HG03095 (cell line): ENCODE measurements at regions not wholly inside any gene's neighbourhood (a gene's known extent, or its start where the extent isn't known, plus 50 kb on each side); places are given as distances from the start of the nearest gene placed in this dataset.
A peak's percentile ranks its signal among the peaks of the same experiment; 100 is the strongest.
"Not testable (repeated sequence)": the region's sequence is repeated elsewhere in the genome, so short reads cannot be mapped to it uniquely, and the experiment has no call there.

Source experiments
- ATAC-seq: cut with Tn5 transposase; IDR thresholded peaks from one replicate; pipeline ENCODE4 v1.9.1; 2021; ENCODE audit warnings: moderate library complexity; ENCODE audit not compliant: unreplicated experiment

DNA sequence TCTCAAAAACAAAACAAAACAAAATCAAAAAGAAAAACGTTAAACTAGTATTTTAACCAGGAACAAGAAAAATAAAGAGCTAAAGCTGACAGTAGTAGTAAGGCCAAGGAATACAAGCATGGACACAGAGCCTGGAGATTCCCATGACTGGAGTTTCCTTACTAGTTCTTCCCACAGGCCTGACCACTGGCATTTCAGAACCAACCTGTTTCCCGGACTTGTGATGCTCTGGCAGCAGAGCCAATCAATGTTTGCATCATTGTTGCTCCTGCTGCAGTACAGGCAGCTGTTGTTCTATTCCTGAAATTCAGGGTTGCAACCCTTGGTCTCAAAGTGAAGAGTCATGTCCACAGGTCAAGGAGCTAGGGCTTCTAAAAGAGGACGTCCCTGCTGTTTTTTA is 111.3 kb upstream of the WARS2 start:
- no peak for ATAC-seq

DNA sequence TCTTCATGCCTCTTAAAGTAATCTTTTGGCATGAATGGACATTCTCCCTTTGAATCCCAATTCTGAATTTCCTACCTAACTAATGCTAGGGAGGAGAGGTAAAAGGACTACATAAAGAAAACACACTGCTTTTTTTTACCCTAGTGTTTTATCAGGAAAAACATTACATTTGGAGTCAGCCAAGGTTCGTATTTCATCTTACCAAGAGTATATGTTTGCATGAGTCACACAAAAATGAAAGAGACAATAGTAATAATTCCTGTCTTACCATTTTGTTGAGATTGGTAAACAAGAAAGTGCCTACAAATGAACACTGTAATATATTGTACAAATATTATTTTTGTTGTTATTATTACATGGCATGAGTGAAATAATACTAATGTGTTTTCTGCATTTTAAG is 112.9 kb upstream of the WARS2 start:
- ATAC-seq = no peak

DNA sequence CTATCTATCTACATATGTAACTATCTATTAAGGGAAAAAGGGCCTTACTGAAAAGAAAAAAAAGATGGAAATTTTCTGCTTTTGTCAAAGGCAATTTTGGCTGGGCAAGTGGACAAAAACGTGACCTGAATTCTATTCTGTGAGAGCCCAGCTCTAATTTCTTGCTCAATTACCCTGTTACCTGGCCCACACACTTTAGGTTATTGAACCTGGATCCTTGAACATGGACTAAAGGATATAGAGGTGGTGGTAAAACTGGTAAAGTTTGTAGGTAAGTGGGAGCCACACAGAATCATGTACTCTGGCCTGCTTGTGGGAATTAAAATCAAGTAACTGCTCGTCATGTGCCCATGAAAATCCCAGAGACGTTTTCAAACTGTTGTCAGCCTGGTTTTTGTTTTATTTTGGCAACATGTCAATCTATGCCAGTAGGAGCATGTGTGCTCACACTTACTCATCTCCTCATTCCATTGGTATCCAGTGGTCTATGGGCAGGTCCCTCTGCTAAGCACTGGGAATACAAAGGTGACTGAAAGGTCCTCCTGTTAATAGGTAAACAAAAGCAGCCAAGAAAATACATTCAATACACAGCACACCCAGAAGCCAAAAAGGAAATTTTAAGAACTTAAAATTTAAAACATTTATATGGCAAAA is 113.7 kb upstream of the WARS2 start:
- no peak for ATAC-seq

DNA sequence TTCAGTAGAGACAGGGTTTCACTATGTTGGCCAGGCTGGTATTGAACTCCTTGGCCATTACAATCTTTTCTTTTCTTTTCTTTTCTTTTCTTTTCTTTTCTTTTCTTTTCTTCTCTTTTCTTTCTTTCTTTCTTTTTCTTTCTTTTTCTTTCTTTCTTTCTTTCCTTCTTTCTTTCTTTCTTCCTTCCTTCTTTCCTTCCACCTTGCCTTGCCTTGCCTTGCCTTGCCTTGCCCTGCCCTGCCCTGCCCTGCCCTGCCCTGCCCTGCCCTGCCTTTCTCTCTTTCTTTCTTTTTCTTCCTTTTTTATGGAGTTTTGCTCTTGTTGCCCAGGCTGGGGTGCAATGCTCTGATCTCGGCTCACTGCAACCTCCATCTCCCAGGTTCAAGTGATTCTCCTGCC is 112.5 kb upstream of the HAO2 start:
- ATAC-seq = not testable (repeated sequence)

DNA sequence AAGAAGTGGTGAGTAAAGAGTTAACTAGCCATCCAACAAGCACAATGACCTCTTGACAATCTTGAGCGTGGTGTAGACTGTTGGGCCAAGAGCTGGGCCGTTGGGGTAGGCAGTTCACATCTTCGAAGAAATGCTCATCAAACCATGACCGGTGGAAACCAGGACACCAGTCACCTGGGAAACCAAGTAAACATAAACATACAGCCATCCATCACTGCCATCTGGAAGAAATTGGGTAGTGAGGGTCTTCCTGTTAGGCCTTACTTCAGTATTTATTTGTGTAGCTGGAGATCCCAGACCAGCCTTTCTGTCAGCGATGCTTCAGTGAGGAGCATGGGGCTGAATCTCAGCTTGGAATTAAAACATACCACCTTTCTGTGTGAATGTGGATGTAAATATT is 108.1 kb upstream of the HAO2 start:
- ATAC-seq = no peak

DNA sequence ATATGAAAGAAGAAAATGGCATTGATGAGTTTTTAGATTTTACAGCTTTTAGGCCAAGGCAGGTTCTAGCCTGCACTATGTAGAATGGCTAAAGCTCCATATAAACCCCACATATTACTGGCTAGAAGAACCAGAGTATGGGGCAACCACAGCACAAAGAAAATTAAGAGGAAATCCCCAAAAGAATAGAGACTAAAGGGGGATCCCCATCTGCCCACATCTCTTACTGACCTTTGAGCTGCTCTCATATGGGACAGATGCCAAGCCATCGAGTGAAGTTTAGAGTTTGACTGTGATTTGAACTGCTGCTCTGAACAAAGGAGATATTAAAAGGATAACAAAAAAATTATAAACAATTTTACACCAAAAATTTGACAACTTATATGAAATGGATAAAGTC is 102.2 kb upstream of the HAO2 start:
- ATAC-seq = peak; percentile 88

DNA sequence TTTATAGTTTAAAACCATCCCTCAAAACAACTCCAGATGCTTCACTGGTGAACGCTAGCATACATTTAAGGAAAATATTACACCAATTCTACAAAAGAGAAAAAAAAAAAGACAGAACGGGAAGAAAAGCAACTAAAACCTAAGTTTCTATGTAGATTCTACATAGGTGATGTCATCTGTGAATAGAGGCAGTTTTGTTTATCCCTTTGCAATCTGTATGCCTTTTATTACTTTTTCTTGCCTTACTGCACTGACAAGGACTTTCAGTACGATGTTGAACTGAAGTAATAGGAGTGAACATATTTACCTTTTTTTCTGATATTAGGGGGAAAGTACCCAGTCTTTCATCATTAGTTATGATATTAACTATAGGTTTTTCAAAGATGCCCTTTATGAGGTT is 101.7 kb upstream of the HAO2 start:
- ATAC-seq = peak; percentile 21

DNA sequence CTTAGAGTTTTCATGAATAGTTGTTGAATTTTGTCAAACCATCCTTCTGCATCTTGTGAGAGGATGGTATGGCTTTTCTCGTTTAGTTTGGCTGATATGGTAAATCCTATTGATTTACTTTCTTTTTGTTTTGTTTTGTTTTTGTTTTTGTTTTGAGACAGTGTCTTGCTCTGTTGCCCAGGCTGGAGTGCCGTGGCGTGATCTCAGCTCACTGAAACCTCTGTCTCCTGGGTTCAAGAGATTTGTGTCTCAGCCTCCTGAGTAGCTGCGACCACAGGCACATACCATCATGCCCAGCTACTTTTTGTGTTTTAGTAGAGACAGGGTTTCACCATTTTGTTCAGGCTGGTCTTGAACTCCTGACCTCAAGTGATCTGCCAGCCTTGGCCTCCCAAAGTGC is 101.3 kb upstream of the HAO2 start:
- ATAC-seq = not testable (repeated sequence)

DNA sequence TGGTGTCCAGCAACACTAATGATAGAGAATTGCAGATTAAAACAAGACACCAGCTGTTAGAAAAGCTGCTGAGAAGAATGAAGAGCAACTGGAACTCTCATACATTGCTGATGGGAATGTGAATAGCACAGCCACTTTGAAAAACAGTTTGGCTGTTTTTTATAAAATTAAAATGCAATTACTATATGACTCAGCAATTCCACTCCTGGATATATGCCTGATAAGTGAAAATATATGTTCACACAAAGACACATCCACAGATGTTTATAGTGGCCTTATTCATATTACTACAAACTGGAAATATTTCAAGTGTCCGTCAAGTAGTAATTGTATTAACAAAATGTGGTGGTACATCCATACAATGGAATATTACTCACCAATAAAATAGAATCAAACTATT is 99.7 kb upstream of the HAO2 start:
- ATAC-seq = no peak

DNA sequence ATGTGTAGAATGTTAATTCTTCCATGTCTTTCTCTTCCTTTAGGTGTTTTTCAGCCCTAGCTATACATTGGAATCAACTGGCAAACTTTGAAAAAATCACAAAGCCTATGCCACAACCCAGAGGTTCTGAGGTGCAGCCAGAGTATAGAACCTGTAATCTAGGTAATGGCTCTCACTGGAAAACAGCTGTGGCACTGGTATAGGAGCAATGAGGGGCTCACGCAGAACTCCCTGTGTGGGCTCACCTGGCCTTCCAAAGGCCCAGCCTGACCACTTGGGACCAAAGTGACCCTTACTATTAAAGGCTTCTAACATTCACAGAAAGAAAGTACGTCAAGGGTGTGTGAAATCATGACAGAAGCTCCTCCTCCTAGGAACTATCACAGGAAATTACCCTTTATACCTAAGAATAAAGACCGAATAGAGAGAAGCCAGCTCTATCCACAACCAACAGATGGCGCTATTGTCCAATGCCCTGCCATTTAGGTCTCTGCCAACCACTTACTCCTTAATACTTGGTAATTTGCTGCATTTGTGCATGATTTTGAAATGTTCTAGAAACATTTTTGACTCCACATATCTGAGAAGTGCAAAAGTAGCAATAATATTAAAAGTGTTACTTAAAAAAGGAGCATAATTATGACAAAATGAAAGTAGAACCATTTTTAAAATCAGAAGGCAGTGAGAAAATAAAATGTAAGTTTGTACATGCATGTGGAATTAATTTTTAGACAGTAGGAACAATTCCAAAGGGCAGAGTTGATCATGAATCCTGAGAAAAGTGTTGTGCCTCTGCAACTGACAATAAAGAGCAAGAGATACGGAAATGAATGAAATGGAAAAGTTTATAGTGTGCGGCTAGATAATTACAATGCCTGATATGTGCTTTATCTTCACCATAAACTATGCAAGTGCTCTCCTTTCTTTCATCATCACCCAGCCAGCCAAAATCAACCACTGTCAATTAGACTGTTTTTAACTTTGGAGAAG is 93.1 kb upstream of the HAO2 start:
- no peak for ATAC-seq

DNA sequence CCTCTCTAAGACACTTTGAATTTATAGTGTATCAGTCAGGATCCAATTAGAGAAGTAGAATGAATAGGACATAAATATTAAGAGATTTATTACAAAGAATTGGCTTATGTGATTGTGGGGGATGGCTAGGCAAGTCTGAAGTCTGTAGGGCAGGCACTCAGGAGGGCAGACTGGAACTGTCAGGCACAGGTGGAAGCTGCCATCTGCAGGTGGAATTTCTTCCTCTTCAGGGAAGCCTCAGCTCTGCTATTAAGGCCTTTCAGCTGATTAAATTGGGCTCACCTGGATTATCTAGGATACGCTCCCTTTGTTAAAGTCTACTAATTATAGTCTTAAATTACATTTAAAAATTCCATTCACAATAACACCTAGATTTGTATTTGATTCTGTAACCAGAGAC is 92.0 kb upstream of the HAO2 start:
- no peak for ATAC-seq

DNA sequence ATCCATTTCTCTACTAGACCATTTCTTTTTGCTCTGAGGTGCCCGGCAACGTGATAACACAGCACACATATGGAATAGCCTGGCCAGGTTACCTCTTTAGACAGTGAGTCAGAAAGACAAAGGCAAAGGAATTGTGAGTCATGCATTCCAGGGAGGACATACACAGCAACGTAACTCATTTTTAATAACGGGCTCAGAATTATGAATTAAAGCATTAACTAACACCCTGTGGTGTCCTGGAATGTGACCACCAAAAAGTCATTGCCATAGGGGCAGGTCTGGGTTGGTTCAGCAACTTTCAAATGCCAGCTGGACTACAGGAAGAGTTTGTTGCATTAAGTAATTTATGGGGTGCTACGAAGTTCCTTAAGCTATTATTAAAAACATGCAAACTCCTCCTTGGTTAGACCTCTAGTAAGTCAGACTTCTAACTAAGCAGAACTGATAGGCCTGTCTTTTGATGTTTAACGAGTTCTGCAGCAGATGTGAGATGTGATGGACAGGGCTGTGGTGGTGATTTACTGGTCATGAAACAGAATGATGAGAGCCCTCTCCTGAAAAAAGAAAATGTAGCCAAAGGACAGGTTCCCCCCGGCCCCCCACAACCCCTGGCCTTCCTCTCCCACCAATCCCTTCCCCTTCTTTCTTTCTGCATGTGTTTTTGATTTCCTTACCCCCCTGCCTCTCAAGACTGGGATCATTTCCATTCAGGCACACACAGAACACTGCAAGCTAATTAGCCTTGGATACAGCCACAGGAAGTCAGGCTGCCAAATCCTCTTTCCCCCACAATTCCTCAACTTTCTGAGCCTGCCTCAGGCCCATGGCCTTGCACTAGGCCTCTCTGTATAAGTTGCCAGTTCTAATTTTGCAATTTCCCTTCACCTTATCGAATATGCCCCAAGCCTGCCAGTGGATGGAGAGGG is 88.9 kb upstream of the HAO2 start:
- no peak for ATAC-seq

DNA sequence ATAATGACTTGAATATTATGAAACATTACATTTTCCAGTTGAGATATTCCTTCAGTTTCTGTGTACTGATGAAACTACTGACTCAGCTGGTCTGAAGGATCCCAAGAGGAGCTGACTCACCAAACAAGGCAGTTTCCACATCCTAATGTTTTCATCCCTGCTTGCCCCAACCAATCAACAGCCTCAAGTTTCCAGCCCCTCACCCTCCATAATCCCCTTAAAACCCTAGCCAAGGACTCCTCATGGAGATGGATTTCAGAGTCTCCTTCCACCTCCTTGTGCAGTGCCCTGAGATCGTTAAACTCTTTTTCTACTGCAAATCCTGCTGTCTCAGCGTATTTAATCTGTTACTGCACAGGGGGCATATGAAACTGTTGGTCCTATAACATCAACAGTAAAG is 83.1 kb upstream of the HAO2 start:
- no peak for ATAC-seq

DNA sequence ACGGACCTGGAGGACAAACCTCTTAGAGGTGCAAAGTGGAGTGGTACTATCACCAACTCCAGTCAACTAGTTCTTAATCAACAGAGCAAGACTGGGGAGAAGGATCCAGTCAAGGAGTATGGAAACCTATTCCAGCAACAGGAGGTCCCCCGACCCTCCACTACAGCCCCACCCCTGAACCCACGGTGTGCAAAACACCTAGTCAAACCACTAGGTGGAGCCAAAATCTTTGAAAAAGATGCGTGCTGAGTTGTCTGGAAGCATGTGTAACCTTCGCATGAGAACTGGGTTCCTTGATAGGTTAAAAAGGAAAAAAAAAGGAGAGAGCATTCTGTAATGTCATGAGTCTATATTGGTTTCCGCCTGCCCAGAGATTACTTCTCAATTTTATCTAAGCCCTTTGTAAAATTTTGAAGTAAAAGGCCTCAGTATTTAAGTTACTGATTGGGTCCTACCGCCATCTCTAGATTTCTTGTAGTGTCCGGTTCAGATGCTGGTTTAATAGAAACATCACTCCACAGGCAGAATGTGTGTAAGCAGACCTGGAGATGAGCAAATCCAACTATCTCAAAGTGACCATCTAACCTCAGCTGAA is 81.9 kb upstream of the HAO2 start:
- ATAC-seq = no peak

DNA sequence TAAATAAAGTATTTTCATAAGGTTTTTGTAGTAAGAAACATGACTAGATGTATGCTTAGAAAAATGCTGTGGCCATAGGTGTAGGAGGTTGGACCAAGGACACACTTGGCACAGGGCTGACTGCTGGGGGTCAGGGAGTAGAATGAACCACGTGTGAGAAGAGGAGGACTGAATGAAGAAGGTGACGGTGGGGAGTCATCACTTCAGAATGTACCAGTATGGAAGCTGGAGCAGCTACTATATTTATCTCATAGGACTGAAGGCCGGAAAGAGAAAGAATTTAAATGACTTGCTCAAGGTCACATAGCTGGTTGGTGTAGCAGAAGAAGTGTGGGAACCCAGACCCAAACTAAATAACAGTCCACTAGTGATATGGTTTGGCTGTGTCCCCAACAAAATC is 79.8 kb upstream of the HAO2 start:
- ATAC-seq = no peak

DNA sequence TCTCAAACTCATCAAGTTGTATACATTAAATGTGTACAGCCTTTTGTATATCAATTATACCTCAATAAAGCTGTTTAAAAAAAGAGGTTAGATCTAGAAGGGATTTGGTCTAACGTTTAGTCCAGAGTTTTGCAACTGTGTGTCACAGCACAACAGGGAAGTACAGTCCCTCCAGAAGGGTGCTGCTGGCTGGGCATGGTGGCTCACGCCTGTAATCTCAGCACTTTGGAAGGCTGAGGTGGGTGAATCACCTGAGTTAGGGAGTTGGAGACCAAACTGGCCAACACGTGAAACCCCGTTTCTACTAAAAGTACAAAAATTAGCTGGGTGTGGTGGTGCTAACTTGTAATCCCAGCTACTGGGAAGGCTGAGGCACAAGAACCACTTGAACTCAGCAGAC is 78.3 kb upstream of the HAO2 start:
- no peak for ATAC-seq

DNA sequence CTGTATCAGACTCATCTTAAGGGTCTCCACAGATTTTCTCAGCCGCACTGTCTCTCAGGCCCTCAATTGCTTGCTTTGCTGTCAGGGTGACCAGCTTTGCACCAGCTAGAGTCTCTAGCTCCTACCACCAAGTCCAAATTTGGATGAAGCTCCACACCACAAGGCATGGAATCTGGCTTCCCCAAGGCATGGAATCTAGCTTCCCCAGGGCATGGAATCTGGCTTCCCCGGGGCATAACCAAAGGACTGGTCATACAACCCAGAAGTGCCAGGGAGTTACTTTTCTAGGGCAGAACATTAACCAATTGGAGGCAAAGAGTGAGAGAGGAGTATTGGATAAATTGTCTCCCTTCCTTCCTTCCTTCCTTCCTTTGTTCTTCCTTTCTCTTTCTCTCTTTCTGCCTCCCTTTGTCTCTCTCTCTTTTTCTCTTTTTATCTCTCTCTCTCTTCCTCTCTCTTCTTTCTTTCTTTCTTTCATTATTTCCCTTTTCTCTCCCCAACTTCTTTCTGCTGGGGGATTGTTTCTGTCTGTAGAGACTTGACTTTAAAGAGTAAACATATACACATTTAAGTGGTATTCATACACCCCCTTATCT is 76.9 kb upstream of the HAO2 start:
- ATAC-seq = no peak

DNA sequence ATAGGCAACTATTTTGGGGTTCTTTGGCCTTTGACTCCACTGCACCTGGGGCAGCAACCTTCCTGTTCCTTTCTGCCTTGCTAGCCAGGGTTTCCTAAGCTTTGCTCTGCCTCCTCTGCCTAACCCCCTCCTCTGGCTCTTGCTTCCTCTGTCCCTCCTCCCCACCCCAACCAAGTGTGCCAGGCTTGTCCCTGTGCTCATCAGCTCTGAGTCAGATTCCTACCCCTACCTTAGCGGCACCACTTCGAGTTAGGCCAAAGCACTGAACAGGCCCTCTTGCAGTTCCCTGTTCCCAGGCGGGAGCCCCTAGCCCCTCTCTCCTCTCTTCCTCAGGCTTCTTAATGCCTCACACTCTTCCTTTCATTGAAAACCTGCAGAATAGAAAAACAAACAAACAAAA is 74.8 kb upstream of the HAO2 start:
- ATAC-seq = no peak

DNA sequence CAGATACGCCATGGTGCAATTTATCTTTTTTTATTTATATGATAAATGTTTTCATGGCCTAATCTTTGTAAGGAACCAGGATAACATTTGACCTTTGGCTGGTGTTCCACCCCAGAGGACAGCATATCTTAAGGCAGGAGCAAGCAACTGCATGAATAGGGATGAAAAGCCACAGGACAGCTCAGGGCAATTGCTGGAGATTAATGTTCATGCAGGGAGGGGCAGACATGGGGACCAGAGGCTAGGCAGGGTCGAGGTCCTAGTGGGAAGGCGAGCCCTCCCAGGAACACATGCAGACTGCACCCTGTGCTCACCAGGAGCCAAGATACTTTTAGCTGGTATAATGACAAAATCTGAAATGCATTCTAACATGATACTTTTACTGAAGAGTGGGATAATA is 74.4 kb upstream of the HAO2 start:
- no peak for ATAC-seq

DNA sequence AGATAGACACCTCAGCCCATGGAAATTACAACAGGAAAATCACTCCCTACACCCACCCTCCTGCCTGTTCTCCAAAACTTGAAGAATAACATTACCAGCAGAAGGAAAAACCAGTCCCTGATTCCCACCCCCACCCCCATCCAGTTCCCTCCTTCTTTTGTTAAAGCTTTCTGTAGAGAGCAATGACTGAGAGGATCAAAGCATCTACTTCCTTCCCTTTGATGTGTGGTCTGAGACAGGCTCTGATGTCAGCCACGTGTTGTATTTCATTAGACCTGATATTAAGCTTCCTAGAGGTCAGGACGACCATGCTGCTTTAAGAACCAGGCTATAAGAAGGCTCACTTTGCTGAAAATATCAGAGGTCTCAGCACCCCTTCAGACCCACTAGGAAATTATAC is 73.9 kb upstream of the HAO2 start:
- no peak for ATAC-seq
